Astrocyte of the spinal cord (primary cell): ENCODE measurements at regions not wholly inside any gene's neighbourhood (a gene's known extent, or its start where the extent isn't known, plus 50 kb on each side); places are given as distances from the start of the nearest gene placed in this dataset.
"Not testable (repeated sequence)": the region's sequence is repeated elsewhere in the genome, so short reads cannot be mapped to it uniquely, and the experiment has no call there.

Source experiments
- DNase-seq: peaks from one replicate; pipeline ENCODE4 v3.0.0; 2011; ENCODE audit warnings: low read depth, low spot score
- H3K4me3 ChIP-seq: 2 replicates; pipeline ENCODE4 v1.5.1; 2011; ENCODE audit warnings: low read depth, mild to moderate bottlenecking, low read length, moderate library complexity
- in situ Hi-C: cut with HindIII; loops from 2 replicates; pipeline ENCODE4 v1.10.0; 2017; ENCODE audit warnings: low sequenced_read_pairs
- TF ChIP-seq, protein P1 (sequence below): IDR thresholded peaks from 2 replicates; pipeline ENCODE4 v1.5.1; 2012; ENCODE audit warnings: low read depth, mild to moderate bottlenecking, low read length, inconsistent platforms

- TF ChIP-seq, protein P1, sequence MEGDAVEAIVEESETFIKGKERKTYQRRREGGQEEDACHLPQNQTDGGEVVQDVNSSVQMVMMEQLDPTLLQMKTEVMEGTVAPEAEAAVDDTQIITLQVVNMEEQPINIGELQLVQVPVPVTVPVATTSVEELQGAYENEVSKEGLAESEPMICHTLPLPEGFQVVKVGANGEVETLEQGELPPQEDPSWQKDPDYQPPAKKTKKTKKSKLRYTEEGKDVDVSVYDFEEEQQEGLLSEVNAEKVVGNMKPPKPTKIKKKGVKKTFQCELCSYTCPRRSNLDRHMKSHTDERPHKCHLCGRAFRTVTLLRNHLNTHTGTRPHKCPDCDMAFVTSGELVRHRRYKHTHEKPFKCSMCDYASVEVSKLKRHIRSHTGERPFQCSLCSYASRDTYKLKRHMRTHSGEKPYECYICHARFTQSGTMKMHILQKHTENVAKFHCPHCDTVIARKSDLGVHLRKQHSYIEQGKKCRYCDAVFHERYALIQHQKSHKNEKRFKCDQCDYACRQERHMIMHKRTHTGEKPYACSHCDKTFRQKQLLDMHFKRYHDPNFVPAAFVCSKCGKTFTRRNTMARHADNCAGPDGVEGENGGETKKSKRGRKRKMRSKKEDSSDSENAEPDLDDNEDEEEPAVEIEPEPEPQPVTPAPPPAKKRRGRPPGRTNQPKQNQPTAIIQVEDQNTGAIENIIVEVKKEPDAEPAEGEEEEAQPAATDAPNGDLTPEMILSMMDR, result no peak
- in situ Hi-C loops, result no loop called here
- H3K4me3 ChIP-seq, result no peak overlapping the region
- DNase-seq, result no peak
Observed at GRCh38 chr5:113713051-113713450, 199.6 kb downstream of the YTHDC2 start.

- DNase-seq, H3K4me3 ChIP-seq, in situ Hi-C loops: not testable (repeated sequence)
Observed at GRCh38 chr5:113715921-113716320, 202.4 kb downstream of the YTHDC2 start.

DNA sequence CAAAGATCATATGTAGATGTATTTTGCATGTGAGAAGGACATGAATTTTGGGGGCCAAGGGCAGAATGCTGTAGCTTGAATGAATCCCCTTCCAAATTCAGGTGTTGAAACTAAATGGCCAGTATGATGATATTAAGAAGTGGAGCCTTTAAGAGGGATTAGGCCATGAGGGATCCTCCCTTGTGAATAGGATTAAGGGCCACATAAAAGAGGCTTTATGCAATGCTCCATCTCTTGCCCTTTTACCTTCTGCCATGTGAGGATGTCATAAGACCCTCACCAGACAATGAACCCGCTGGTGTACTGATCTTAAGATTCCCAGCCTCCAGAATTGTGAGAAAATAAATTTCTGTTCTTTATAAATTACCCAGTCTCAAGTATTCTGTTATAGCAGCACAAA lies 206.1 kb downstream of the YTHDC2 start:
- in situ Hi-C loops, result no loop called here
- no peak overlapping the region for H3K4me3 ChIP-seq
- no peak for DNase-seq
- TF ChIP-seq, protein P1, result no peak

DNA sequence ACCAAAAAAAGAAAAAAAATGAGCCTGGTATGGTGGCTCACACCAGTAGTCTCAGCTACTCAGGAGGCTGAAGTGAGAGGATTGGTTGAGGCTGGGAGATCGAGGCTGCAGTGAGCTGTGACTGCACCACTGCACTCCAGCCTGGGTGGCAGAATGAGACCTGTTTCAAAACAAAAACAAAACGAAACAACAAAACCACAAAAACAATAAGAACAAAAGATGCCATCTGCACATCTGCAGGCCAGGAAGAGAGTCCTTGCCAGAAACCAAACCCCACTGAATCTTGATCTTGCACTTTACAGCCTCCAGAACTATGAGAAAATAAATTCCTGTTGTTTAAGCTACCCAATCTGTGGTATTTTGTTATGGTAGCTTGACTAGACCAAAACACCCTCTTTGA lies 207.7 kb downstream of the YTHDC2 start:
- in situ Hi-C loops, result no loop called here
- H3K4me3 ChIP-seq, result no peak overlapping the region
- DNase-seq, result no peak
- TF ChIP-seq, protein P1, result no peak

- in situ Hi-C loops, result no loop called here
- no peak overlapping the region for H3K4me3 ChIP-seq
- no peak for DNase-seq
- TF ChIP-seq, protein P1, result no peak
Observed at GRCh38 chr5:113723021-113723420, 209.5 kb downstream of the YTHDC2 start.

DNA sequence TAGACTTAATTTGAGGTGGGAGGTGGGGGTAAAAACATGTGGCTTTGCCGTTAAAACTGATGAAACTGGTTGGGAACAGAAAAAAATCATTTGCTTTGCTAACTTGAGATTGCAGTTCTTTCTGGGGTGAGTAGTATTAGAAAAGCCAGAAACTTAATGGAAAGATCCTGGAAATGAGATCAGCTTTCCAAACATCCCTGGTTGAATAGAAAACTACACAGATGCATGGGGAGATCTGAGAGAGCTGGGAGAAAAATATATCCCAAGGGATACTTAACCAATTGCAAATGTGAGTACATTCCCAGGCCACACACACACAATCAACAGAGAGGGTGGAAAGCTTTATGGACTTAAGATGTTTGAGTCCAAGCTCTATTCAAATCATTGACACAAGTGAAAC lies 222.3 kb downstream of the YTHDC2 start:
- H3K4me3 ChIP-seq, result no peak overlapping the region
- DNase-seq, result no peak
- in situ Hi-C loops, result no loop called here
- TF ChIP-seq, protein P1, result no peak

DNA sequence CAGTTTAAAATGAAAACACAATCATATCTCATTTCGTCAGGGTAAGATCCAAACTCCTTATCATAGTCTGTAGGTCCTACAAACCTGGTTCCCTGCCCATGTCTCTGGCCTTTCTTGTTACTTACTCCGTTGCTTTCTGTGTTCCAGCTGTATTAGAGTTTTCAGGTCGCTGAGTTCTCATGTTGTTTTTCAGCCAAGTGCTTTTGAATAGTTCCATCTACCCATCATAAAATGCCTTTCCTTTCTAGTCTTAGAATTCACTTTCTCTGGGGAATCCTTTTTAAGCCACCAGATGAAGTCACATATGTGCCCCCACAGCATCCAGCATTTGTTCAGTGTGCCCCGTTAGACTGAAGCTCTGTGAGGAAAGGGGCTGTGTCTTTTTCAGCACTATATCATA lies 228.7 kb downstream of the YTHDC2 start:
- in situ Hi-C loops, result no loop called here
- H3K4me3 ChIP-seq, result no peak overlapping the region
- TF ChIP-seq, protein P1, result no peak
- no peak for DNase-seq
